DOHH2 (cell line): ENCODE measurements at regions not wholly inside any gene's neighbourhood (a gene's known extent, or its start where the extent isn't known, plus 50 kb on each side); places are given as distances from the start of the nearest gene placed in this dataset.

ENCODE experiments used
- CTCF ChIP-seq: fragments of 200-600 bp; sonication (generic); IDR thresholded peaks from one replicate; pipeline ENCODE4 v1.5.1; 2014; ENCODE audit warnings: antibody characterized with exemption, mild to moderate bottlenecking, low read depth, low read length; ENCODE audit not compliant: poor library complexity, severe bottlenecking
- EZH2phosphoT487 ChIP-seq: fragments of 200-600 bp; sonication (generic); IDR thresholded peaks from 2 replicates; pipeline ENCODE4 v1.6.1; 2017; ENCODE audit warnings: borderline replicate concordance, mild to moderate bottlenecking, antibody characterized with exemption, low read length, moderate library complexity, mixed read lengths

GRCh38 chr12:46886541-46887041, 60.8 kb upstream of the SLC38A4 start:
- TF ChIP-seq CTCF, result no peak
- TF ChIP-seq EZH2phosphoT487, result no peak
